ENCODE measurements at regions not wholly inside any gene's neighbourhood (a gene's known extent, or its start where the extent isn't known, plus 50 kb on each side); places are given as distances from the start of the nearest gene placed in this dataset.
"Not testable (repeated sequence)": the region's sequence is repeated elsewhere in the genome, so short reads cannot be mapped to it uniquely, and the experiment has no call there.

DNA sequence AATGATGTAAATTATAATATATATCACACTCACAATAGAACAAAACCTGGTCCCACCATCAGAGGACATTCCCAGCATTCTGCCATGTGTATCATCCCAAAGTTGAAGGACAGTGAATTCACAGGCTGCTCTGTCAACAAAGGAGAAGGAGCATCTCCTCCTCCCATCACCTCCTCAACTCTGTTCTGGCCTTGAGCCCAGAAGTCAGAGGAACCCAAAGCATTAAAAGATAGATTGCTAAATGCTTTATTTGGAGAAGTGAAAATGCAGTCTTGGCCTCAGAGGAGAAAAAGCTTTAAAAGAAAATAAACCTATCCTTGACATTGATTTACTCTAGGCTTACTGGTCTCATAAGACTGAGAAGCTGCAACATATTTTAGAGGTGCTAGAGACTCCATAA, 268.8 kb upstream of the RASGEF1B start:
- intact Hi-C loops (cut with micrococcal nuclease): no loop called here

DNA sequence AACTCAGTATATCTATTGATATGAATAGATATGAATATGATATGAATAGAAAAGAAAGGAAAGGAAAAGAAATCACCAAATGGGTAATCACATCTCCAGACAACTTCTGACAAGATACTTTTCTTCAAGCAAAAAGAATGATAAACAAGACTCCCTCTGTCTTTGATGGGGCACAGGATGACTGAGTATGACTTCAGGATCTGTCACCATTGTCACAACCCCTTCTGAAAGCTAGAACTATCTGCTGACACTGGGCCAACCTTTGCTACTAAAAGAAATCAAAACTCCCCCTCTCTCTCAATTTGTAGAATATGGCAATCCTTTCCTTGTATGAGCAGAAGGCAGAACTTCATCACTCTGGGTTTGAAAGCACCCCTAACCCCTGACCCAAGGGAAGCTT, 267.2 kb upstream of the RASGEF1B start:
- intact Hi-C loops (cut with micrococcal nuclease): no loop called here

DNA sequence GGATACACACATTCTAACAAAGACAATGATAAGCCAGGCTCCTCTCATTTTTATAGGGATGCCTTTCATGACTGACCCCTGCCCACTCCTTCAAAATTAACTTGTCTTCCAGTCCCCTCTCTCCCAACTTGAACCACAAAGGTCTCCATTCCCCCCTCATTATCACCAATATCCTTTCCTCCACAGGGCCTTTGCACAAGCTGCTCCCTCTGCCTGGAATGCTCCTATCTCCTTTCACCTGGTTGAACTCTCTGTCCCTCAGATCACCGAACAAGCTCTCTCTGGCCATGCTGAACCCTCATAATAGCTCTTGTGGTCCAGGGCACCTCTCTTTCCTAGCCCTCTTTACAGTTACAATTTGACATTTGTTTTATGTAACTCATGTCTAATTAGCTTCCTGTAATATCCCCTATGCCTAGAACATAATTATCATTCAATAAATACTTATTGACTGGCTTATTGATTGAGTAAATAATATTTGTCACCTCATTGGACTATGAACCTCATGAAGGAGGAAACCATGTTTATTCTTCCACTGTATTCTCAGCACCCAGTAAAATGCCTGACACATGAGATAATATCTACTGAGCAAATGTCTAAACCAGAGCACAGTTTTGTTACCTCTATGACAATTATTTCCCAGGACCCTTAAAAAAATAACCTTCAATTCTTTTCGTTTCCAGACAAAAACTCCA, 266.3 kb upstream of the RASGEF1B start:
- intact Hi-C loops (cut with micrococcal nuclease): no loop called here

DNA sequence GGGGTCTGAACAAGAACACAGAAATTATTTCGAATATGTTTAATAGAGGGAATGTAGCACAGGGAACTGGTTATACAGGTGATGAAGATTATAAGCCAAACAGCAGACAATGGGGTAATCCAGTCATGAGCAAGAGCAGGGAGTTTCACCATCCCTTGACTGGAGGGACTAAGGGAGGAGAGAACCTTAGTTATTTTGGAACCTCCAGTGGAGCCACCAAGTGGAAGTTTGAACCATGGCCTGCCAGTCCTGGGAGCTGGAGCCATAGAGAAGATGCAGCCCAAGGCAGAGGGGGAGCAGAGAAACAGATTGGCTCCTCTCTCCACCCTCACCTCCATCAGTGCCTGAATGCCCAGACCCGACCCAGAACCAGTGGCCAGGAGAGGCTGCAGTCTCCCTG, 264.6 kb upstream of the RASGEF1B start:
- intact Hi-C loops (cut with micrococcal nuclease): no loop called here

DNA sequence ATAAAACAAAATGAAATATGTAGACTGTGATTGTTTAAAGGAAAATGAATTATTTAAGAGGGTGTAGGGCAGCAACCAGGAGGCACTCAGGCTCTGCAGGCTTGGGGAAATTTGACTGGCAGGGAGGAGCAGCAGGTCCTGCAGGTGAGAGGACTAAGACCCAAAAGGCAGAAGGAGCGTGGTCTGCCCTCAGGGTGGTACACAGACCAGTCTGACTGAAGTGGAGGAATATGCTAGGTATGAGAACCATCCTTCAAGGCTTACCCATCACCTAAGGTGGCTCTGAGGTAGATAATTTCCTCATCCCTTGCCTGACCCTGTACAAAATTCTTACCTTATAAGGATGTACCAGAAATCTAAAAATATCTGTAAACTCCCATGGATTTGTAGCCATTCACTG, 261.3 kb upstream of the RASGEF1B start:
- intact Hi-C loops (cut with micrococcal nuclease): no loop called here

DNA sequence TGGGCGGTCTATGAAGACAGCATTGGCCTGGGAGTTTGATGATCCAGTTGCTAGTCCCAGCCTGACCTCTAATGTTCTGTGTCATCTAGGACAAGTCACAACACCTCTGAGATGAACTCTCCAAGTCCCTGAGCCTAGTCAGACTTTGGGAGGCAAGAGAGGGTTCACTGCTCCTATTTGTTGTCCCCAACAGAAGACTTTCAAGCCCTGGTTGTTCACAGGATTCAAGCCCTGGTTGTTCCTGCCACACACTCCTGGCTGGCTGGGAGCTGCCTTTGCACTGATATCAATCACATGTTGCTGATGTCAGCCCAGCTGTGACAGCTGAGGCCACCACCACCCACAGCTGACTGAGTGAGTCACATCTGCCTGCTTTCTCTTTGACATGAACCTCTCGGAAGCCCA, 253.2 kb upstream of the RASGEF1B start:
- intact Hi-C loops (cut with micrococcal nuclease): no loop called here

DNA sequence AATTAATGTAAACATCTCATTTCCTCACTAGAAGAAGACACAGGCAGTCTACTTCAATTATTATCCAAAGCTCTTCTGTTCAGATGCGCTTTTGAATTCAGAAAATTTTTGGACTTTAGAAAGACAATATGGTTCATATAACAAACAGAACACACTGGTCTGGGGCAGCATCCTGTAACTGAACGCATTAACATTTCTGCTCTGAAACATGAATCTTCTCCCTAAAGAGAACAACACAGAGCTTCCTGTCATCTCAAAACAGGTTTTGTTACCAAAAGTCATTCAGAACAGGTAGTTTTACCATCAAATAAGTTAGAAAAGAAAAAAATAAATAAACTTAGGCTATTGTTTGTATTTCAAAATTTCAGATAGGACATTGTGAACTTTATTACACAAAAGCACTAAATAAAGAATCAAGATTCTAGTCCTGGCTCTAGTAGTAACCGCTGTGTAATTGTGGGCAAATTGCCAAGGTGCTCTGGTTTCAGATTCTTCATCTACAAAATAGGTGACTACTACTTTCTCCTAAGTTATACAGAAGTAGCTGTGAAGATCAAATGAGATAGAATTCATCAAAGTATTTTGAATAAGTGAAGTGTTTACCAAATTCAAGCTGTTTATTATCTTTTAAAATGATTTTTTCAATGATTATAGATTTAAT, 252.3 kb upstream of the RASGEF1B start:
- intact Hi-C loops (cut with micrococcal nuclease): no loop called here

DNA sequence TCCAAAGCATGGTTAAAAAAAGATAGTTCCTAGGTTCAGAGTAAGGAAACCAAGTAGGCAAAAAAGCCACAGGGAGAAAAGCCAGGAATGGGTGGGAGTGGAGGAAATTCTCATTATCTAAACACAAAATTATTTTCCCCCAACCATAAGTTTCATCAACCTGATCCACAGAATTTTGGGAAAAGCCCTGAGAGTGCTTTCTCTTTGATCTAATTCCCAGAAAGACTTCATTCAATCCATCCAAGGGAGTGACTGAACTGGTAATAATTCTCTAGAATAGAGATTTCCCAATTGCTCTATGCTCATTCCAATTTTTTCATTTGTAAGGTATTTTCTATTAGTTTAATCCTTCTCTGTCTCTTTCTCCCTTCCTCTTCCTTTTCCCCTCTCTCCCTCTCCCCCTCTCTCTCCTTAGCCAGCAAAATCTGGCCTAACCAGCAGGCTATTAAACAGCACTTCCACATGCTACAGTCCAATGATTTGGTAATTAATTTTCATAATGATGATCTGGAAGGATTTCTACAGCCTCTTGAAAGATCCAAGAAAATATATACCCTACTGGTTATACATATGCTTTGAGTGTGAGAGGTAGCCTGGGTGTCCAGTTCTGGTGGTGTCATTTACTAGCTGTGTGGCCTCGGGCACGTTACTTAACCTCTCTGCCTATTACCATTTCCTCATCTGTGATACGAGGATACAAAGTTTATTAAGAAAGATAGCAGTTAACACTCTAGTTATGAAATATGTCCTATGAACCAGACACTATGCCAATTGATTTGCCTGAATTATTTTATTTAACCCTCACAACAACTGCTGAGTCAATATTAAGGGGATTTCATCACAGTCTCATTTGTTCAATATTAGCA, 251.5 kb upstream of the RASGEF1B start:
- intact Hi-C loops (cut with micrococcal nuclease): no loop called here

DNA sequence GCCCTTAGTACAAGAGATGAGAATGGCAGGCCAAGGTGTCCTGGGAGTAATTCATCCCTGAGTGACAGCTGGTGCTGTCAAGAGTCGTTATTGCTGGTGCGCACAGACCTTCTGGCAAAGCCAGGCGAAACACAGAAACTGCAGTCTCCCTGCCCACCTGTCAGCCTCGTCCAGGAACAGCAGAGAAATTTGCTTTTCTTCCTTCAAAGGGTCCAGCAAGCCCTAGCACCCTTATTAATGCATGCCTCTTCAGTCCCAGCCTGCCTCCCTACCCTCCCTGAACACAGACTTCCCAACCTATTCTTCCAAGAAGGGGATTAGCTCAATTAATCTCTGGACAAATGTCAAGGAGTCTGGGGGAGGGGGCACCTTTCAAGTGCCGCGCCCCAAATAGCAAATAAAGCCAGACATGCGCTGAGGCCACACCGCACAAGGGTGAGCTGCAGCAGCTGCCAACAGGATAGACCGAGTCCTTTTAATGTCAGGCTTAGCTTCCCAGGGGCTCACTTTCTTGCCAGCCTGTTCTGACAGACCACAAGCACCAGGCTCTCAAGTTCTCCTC, 250.7 kb upstream of the RASGEF1B start:
- intact Hi-C loops (cut with micrococcal nuclease): no loop called here

DNA sequence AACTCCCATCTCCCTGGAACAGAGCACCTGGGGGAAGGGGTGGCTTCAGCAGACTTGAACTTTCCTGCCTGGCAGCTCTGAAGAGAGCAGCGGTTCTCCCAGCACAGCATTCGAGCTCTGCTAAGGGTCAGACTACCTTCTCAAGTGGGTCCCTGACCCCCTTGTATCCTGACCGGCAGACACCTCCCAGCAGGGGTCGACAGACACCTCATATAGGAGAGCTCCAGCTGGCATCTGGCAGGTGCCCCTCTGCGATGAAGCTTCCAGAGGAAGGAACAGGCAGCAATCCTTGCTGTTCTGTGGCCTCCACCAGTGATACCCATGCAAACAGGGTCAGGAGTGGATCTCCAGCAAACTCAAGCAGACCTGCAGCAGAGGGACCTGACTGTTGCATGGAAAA, 244.1 kb upstream of the RASGEF1B start:
- intact Hi-C loops (cut with micrococcal nuclease): no loop called here

DNA sequence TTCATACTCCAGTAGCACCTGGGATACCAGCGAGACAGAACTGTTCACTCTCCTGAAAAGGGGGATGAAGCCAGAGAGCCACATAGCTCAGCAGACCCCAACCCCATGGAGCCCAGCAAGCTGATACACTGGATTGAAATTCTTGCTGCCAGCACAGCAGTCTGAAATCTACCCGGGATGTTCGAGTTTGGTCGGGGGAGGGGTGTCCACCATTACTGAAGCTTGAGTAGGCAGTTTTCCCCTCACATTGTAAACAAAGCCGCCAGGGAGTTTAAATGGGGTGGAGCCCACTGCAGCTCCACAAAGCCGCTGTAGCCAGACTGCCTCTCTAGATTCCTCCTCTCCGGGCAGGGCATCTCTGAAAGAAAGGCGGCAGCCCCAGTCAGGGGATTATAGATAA, 243.7 kb upstream of the RASGEF1B start:
- intact Hi-C loops (cut with micrococcal nuclease): not testable (repeated sequence)

DNA sequence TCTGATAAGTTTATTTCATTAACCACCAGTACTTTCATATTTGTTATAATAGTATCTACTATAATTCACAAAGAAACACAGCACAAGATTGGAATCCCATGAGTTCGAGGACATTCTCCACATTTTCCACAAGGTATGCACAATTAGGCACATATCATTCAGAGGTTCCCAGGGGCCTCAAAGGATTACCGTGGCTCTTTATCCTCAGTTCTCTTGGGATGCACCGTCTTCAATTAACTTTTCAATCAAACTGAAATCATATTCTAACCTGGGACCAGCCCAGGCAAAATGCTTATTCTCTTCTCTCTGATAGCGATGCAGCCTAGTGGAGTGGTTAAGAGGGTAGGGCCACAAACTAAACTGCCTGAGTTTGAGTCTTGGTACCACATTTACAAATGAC, 242.6 kb upstream of the RASGEF1B start:
- intact Hi-C loops (cut with micrococcal nuclease): no loop called here

DNA sequence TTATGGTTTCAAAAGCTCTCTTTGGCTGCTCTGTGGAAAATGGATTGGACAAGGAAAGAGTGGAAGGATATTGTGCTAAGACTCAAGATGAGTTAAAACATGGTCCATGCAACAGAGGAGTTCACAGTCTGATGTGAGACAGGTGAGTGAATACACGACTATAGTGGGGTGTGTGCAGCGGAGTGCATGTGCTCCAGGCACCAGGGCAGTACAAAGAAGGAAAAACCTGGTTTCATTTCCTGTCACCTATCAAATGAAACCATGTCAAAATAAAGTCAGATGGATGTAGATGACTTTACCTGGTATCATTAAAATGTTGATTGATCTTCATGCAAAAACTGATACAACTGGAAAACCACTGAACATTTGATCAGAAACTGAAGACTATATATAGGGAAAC, 241.0 kb upstream of the RASGEF1B start:
- intact Hi-C loops (cut with micrococcal nuclease): no loop called here

DNA sequence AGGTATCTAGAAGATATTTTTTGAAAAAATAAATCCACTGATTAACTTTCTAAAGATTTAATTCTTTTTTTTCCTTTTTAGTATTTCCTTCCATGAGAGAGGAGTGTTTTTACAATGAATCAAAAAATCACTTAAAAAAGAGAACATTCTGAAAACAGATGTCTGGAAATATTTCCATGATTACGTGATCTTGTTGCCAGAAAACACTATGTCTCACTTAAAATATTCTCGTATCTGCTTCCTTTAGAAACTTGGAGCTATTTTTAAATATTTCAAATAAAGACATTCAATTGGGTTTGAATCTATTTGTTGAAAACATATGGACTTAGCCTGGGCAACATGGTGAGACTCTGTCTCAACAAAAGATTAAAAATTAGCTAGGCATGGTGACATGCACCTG, 232.8 kb upstream of the RASGEF1B start:
- intact Hi-C loops (cut with micrococcal nuclease): no loop called here

DNA sequence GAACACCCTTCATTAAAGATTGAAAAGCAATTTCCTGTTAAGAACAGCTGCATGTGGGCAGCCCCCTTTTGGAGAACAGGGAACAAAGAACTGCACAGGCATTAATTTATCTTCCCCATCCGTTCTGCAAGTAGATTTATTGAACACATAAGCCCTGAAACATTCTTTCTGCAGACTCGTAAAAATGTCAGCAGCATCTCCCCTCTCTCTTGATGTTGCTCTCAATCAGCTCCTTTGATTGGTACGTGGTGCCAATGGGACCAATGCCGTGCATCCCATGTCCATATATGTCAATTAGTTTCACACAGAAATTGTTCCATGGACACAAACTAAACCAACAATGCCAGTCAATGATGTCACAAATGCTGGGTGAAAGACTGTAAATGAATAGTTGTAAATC, 228.5 kb upstream of the RASGEF1B start:
- intact Hi-C loops (cut with micrococcal nuclease): no loop called here

DNA sequence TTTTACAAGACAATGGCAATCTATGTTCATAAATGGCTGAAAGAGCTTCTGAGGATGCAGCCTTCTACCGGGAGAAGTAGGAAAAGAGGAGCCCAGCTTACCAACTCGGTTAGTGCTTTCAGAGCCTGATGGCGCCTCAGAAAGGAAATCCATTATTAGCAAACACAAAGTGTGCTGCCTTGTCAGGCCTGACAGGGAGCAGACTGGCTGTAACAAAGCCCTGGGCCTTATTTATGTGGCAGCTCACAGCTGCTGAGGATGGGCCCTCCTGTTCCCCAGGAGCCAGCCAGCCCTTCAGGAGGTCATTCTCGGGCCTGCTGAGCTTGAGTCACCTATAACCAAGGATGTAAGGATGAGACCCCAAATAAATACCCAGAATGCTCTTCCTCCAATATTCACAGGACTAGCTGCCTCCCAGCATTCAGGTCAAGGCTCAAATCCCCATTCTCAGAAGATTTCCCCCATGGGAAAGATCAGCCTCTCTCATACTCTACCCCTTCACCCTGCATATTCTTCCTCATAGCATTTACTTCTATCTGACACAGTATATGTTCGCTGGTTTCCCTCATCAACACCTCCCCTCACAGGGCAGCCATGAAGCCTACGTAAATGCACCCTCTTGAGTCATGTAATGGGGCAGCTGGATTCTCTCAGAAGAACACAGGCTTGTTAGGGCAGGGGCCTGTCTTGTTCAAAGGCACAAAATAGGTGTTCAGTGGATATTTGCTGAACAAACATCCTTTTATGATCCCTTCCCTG, 227.0 kb upstream of the RASGEF1B start:
- intact Hi-C loops (cut with micrococcal nuclease): no loop called here

DNA sequence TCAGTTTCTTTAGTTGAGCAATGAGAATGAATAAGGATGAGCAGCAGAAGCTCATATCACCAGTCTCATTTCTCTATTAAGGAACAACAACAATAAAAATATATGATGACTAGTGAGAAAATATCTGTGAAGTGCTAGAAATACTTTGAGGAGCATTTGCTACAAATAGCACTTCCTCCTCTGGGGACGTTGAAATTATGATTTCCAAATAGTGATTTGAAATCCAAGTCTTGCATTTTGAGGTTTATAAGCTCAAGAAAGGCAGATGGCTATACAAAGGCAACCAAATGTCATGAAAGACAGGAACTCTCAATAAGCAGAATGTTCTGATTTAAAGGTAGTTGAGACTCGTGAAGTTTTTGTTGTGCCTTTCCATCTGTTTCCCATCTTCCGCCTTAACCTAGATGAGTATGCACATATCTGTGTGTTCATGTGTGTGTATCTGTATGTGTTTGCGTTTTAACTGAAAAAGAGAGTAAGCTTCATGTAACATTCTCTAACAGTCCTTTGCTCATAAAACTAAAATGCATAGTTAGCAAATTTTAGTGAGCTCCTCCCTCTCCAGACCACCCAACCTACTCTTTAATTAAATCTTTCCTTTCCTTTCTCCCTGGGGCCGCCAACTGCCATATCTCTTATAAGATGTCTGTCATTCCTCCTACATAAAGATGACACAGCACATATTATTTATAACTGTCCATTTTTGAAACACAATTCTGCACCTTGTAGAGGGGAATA, 222.6 kb upstream of the RASGEF1B start:
- intact Hi-C loops (cut with micrococcal nuclease): no loop called here

DNA sequence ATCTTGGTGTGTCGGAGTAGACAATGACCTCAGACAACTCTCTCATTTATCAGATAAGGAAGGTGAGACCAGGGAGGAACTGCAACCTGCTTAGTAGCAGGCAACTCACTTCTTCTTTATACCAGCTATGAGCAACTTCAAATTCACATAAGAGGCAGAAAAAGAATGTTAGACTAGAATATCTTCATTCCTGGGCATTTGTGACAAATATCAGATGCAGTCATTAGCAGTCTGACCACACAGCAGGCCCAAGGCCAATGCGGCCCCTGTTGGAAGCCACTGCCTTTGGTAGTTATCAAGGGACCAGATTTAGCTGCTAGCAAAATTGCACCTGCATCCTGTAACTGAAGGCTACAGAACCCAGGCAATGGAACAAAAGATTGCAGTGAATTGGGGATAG, 219.2 kb upstream of the RASGEF1B start:
- intact Hi-C loops (cut with micrococcal nuclease): no loop called here

DNA sequence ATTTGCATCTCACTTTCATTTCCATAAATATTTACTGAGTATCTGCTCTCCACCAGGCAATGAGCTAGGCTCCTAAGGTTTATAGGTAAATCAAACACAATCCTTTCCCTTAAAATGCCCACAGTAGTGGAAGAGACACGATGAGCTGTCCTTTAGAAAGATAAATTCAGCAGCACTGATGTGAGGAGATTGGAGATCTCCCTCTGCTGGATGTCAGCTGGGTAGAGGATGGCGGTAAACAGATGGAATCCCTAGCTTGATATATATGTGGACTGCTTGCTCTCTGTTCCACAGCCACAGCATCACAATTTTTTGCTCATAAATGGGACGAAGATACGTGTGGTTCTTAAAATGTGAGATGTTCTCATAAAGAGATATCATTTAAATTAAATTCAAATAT, 216.4 kb upstream of the RASGEF1B start:
- intact Hi-C loops (cut with micrococcal nuclease): no loop called here

DNA sequence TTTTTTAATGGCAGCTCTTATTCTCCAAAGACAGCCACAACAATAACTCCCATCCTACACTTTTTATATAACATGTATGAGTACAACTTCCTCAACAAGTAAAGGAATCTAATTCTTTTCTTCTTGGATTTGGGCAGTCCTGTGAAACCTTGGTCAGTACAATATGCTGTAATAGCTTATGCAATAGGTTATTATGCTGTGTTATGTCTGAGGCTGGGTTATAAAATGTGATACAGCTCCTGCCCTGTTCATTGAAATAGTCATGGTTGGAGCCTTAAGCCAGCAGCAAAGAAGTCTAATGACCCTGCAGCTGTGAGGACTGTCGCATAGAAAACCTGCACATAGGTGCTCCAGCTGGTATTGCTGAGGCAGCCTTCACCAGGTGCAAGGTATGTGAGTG, 215.8 kb upstream of the RASGEF1B start:
- intact Hi-C loops (cut with micrococcal nuclease): no loop called here

DNA sequence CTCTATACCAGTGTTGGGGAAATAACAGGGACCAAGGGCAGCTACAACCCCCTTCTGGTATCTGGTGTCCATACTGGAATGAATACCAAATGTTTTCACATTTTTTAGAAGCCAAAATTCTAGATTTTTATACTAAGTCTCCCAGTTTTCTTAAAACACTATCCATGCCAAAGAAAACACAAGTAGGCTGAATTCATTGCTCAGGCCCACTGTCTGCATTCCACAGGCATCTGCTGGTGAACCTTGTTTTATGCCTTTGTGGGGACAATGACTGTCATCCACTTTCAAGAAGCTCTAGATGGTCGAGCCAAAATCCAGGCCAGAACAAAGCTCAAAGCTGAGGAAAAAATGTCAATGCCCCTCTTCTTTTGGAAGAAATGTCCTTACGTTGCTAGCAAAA, 213.4 kb upstream of the RASGEF1B start:
- intact Hi-C loops (cut with micrococcal nuclease): no loop called here

All from T-helper 2 cell treated with Interferon-gamma antibody and Interleukin-4, amounts not matched to agents 100 ng/mL and 5 ng/mL, for 36 hours (primary cell).